HepG2 (cell line): ENCODE measurements at regions not wholly inside any gene's neighbourhood (a gene's known extent, or its start where the extent isn't known, plus 50 kb on each side); places are given as distances from the start of the nearest gene placed in this dataset.
A peak's percentile ranks its signal among the peaks of the same experiment; 100 is the strongest.

ENCODE experiments used
- BCL6 ChIP-seq: IDR thresholded peaks from 2 replicates; pipeline ENCODE4 v1.6.1; 2016; ENCODE audit warnings: missing genetic modification reagents, missing compliant biosample characterization
- BRD4 ChIP-seq: sonication (generic); formaldehyde crosslinking; IDR thresholded peaks from 2 replicates; pipeline ENCODE4 v1.4.0; 2020; ENCODE audit warnings: missing genetic modification reagents
- DDIT3 ChIP-seq: sonication (generic); formaldehyde crosslinking; IDR thresholded peaks from 2 replicates; pipeline ENCODE4 v1.4.0; 2020; ENCODE audit warnings: mild to moderate bottlenecking, missing genetic modification reagents
- GFI1 ChIP-seq: sonication (generic); formaldehyde crosslinking; IDR thresholded peaks from 2 replicates; pipeline ENCODE4 v1.5.0; 2020; ENCODE audit warnings: missing genetic modification reagents, mild to moderate bottlenecking, borderline replicate concordance
- HNF4A ChIP-seq: sonication (generic); formaldehyde crosslinking; IDR thresholded peaks from 2 replicates; pipeline ENCODE4 v1.4.0; 2020; ENCODE audit warnings: missing genetic modification reagents
- IRF2 ChIP-seq: IDR thresholded peaks from 2 replicates; pipeline ENCODE4 v1.6.1; 2018; ENCODE audit warnings: missing genetic modification reagents, missing compliant biosample characterization
- KMT2B ChIP-seq: IDR thresholded peaks from 2 replicates; pipeline ENCODE4 v1.6.1; 2016; ENCODE audit warnings: missing genetic modification reagents, missing compliant biosample characterization
- NFE2 ChIP-seq: sonication (generic); formaldehyde crosslinking; IDR thresholded peaks from 2 replicates; pipeline ENCODE4 v1.4.0; 2020; ENCODE audit warnings: missing genetic modification reagents
- RARA ChIP-seq: IDR thresholded peaks from 2 replicates; pipeline ENCODE4 v1.6.1; 2016; ENCODE audit warnings: missing genetic modification reagents, missing compliant biosample characterization
- SAP130 ChIP-seq: IDR thresholded peaks from 2 replicates; pipeline ENCODE4 v1.6.1; 2016; ENCODE audit warnings: low read depth
- STAG1 ChIP-seq: sonication (generic); formaldehyde crosslinking; IDR thresholded peaks from 2 replicates; pipeline ENCODE4 v1.4.0; 2020; ENCODE audit warnings: missing genetic modification reagents
- THAP11 ChIP-seq: IDR thresholded peaks from 2 replicates; pipeline ENCODE4 v1.6.1; 2016; ENCODE audit warnings: missing biosample characterization, missing genetic modification reagents
- ZBTB8A ChIP-seq: sonication (generic); formaldehyde crosslinking; IDR thresholded peaks from 2 replicates; pipeline ENCODE4 v1.4.0; 2020; ENCODE audit warnings: mild to moderate bottlenecking, low read depth, missing genetic modification reagents, borderline replicate concordance
- ZFX ChIP-seq: sonication (generic); formaldehyde crosslinking; IDR thresholded peaks from 2 replicates; pipeline ENCODE4 v1.4.0; 2020; ENCODE audit warnings: mild to moderate bottlenecking, low read depth, missing genetic modification reagents, moderate library complexity
- ZNF292 ChIP-seq: sonication (generic); formaldehyde crosslinking; IDR thresholded peaks from 2 replicates; pipeline ENCODE4 v1.8.1; 2022; ENCODE audit warnings: mild to moderate bottlenecking, low read depth, missing genetic modification reagents, borderline replicate concordance
- ZNF33A ChIP-seq: sonication (generic); formaldehyde crosslinking; IDR thresholded peaks from 2 replicates; pipeline ENCODE4 v1.5.1; 2020; ENCODE audit warnings: missing genetic modification reagents, mild to moderate bottlenecking, moderate library complexity, borderline replicate concordance
- ZNF468 ChIP-seq: sonication (generic); formaldehyde crosslinking; IDR thresholded peaks from 2 replicates; pipeline ENCODE4 v1.8.0; 2022; ENCODE audit warnings: mild to moderate bottlenecking, moderate library complexity, missing genetic modification reagents
- ZNF567 ChIP-seq: sonication (generic); formaldehyde crosslinking; IDR thresholded peaks from 2 replicates; pipeline ENCODE4 v1.8.1; 2023; ENCODE audit warnings: mild to moderate bottlenecking, missing genetic modification reagents, borderline replicate concordance
- ZNF619 ChIP-seq: sonication (generic); formaldehyde crosslinking; IDR thresholded peaks from 2 replicates; pipeline ENCODE4 v1.4.0; 2020; ENCODE audit warnings: mild to moderate bottlenecking, missing genetic modification reagents
- ZNF660 ChIP-seq: sonication (generic); formaldehyde crosslinking; IDR thresholded peaks from 2 replicates; pipeline ENCODE4 v1.5.1; 2020; ENCODE audit warnings: mild to moderate bottlenecking, low read depth, missing genetic modification reagents, borderline replicate concordance
- ZNF687 ChIP-seq: sonication (generic); formaldehyde crosslinking; IDR thresholded peaks from 2 replicates; pipeline ENCODE4 v1.5.1; 2020; ENCODE audit warnings: mild to moderate bottlenecking, missing genetic modification reagents, moderate library complexity
- TF ChIP-seq, protein P1 (sequence below): sonication (generic); formaldehyde crosslinking; conservative IDR thresholded peaks from 2 replicates; pipeline ENCODE4 v1.4.0; 2020; ENCODE audit warnings: mild to moderate bottlenecking, missing genetic modification reagents, moderate library complexity
- TF ChIP-seq, protein P2 (sequence below): sonication (generic); formaldehyde crosslinking; IDR thresholded peaks from 2 replicates; pipeline ENCODE4 v1.4.0; 2020; ENCODE audit warnings: missing genetic modification reagents

GRCh38 chr12:115468087-115468510 is 784.1 kb upstream of the TBX3 start (continued):
- TF ChIP-seq, protein P1, sequence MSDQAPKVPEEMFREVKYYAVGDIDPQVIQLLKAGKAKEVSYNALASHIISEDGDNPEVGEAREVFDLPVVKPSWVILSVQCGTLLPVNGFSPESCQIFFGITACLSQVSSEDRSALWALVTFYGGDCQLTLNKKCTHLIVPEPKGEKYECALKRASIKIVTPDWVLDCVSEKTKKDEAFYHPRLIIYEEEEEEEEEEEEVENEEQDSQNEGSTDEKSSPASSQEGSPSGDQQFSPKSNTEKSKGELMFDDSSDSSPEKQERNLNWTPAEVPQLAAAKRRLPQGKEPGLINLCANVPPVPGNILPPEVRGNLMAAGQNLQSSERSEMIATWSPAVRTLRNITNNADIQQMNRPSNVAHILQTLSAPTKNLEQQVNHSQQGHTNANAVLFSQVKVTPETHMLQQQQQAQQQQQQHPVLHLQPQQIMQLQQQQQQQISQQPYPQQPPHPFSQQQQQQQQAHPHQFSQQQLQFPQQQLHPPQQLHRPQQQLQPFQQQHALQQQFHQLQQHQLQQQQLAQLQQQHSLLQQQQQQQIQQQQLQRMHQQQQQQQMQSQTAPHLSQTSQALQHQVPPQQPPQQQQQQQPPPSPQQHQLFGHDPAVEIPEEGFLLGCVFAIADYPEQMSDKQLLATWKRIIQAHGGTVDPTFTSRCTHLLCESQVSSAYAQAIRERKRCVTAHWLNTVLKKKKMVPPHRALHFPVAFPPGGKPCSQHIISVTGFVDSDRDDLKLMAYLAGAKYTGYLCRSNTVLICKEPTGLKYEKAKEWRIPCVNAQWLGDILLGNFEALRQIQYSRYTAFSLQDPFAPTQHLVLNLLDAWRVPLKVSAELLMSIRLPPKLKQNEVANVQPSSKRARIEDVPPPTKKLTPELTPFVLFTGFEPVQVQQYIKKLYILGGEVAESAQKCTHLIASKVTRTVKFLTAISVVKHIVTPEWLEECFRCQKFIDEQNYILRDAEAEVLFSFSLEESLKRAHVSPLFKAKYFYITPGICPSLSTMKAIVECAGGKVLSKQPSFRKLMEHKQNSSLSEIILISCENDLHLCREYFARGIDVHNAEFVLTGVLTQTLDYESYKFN (CRISPR knock-in tag): peak; percentile 66
- no peak for TF ChIP-seq ZNF468 (CRISPR knock-in tag)
- TF ChIP-seq RARA (CRISPR knock-in tag): 0 out of 2 replicates have a peak, but pooled peaks have one; percentile 33
- TF ChIP-seq ZBTB8A (CRISPR knock-in tag): no peak
- peak; percentile 69 for TF ChIP-seq BRD4
- peak; percentile 63; the same call in 1 of the 2 replicates for TF ChIP-seq KMT2B (CRISPR knock-in tag)
- peak; percentile 77; the same call in 1 of the 2 replicates for TF ChIP-seq NFE2 (CRISPR knock-in tag)
- TF ChIP-seq ZNF567: peak; percentile 59; the same call in 1 of the 2 replicates
- peak; percentile 52; the same call in 1 of the 2 replicates for TF ChIP-seq ZFX (CRISPR knock-in tag)
- 0 out of 2 replicates have a peak, but pooled peaks have one; percentile 54 for TF ChIP-seq ZNF619
- TF ChIP-seq BCL6 (CRISPR knock-in tag): peak; percentile 41; the same call in 1 of the 2 replicates
- no peak for TF ChIP-seq GFI1
- TF ChIP-seq ZNF660: no peak
- TF ChIP-seq IRF2: peak; percentile 88
- peak; percentile 68 for TF ChIP-seq SAP130 (CRISPR knock-in tag)
- TF ChIP-seq STAG1 (CRISPR knock-in tag): peak; percentile 83
- peak; percentile 95 for TF ChIP-seq ZNF292
- TF ChIP-seq THAP11 (CRISPR knock-in tag): peak; percentile 54; the same call in 1 of the 2 replicates
- peak; percentile 78 for TF ChIP-seq ZNF687
- TF ChIP-seq HNF4A (CRISPR knock-in tag): peak; percentile 93
- TF ChIP-seq ZNF33A (CRISPR knock-in tag): no peak
- no peak for TF ChIP-seq DDIT3 (CRISPR knock-in tag)
- TF ChIP-seq, protein P2, sequence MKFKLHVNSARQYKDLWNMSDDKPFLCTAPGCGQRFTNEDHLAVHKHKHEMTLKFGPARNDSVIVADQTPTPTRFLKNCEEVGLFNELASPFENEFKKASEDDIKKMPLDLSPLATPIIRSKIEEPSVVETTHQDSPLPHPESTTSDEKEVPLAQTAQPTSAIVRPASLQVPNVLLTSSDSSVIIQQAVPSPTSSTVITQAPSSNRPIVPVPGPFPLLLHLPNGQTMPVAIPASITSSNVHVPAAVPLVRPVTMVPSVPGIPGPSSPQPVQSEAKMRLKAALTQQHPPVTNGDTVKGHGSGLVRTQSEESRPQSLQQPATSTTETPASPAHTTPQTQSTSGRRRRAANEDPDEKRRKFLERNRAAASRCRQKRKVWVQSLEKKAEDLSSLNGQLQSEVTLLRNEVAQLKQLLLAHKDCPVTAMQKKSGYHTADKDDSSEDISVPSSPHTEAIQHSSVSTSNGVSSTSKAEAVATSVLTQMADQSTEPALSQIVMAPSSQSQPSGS (CRISPR knock-in tag): peak; percentile 72
